ENCODE measurements at regions not wholly inside any gene's neighbourhood (a gene's known extent, or its start where the extent isn't known, plus 50 kb on each side); places are given as distances from the start of the nearest gene placed in this dataset.

DNA sequence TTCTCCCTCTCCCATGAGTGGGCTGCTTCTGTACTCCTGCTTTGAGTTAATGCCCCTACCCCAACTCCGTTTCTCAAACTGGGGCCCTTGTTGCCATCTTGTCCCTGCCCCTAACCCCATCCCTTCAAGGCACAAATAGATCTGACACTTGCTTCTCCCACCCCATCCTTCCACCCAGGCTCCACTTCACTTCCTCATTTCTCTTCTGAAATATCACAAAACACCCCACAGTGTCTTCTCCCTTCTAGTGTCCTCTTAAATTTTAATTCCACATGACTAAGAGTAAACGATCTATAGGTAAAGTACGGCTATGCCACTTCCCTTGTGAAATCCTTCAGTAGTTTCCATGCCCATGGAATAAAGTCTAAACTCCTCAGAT is 571.6 kb upstream of the NOX3 start:
- 72 to 77% methylated on average over 3 of the region's 3 CpGs for WGBS, 2 donors
- no peaks in the 10 kb centered on the region for H3K4me1 ChIP-seq
- intact Hi-C loops (cut with DNase I): no loop called here
- no peaks in the 10 kb centered on the region for H3K36me3 ChIP-seq (replicated peaks in 1 of 2; ENCODE audit: insufficient read depth in 1 of 2, low read depth in 2 of 2)
- no peak overlapping the region for H3K4me3 ChIP-seq
- TF ChIP-seq, protein P1, sequence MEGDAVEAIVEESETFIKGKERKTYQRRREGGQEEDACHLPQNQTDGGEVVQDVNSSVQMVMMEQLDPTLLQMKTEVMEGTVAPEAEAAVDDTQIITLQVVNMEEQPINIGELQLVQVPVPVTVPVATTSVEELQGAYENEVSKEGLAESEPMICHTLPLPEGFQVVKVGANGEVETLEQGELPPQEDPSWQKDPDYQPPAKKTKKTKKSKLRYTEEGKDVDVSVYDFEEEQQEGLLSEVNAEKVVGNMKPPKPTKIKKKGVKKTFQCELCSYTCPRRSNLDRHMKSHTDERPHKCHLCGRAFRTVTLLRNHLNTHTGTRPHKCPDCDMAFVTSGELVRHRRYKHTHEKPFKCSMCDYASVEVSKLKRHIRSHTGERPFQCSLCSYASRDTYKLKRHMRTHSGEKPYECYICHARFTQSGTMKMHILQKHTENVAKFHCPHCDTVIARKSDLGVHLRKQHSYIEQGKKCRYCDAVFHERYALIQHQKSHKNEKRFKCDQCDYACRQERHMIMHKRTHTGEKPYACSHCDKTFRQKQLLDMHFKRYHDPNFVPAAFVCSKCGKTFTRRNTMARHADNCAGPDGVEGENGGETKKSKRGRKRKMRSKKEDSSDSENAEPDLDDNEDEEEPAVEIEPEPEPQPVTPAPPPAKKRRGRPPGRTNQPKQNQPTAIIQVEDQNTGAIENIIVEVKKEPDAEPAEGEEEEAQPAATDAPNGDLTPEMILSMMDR (IDR thresholded peaks at IDR 0.05): no peak
- TF ChIP-seq POLR2A (IDR thresholded peaks at IDR 0.05): no peak
- H3K27ac ChIP-seq: no peak overlapping the region
- H3K9me3 ChIP-seq: no peaks in the 10 kb centered on the region
- no peaks in the 10 kb centered on the region for H3K27me3 ChIP-seq
- DNase-seq (no peak), ATAC-seq (no peak)

GRCh38 chr6:156026486-156027247 is 571.0 kb upstream of the NOX3 start:
- no peak overlapping the region for H3K4me3 ChIP-seq
- DNase-seq (no peak), ATAC-seq (no peak)
- H3K4me1 ChIP-seq: no peaks in the 10 kb centered on the region
- H3K36me3 ChIP-seq (replicated peaks in 1 of 2; ENCODE audit: insufficient read depth in 1 of 2, low read depth in 2 of 2): no peaks in the 10 kb centered on the region
- no peaks in the 10 kb centered on the region for H3K9me3 ChIP-seq
- H3K27ac ChIP-seq: no peak overlapping the region
- H3K27me3 ChIP-seq: no peaks in the 10 kb centered on the region
- 39 to 46% methylated on average over 4 of the region's 4 CpGs for WGBS, 2 donors
- TF ChIP-seq POLR2A (IDR thresholded peaks at IDR 0.05): no peak
- TF ChIP-seq, protein P1 (IDR thresholded peaks at IDR 0.05): no peak
- intact Hi-C loops (cut with DNase I): no loop called here

GRCh38 chr6:156024339-156024738 is 568.7 kb upstream of the NOX3 start:
- H3K9me3 ChIP-seq: no peaks in the 10 kb centered on the region
- no peak for DNase-seq
- H3K27ac ChIP-seq: no peak overlapping the region
- no peaks in the 10 kb centered on the region for H3K36me3 ChIP-seq (replicated peaks in 1 of 2; ENCODE audit: insufficient read depth in 1 of 2, low read depth in 2 of 2)
- TF ChIP-seq, protein P1 (IDR thresholded peaks at IDR 0.05): no peak
- TF ChIP-seq POLR2A (IDR thresholded peaks at IDR 0.05): no peak
- H3K4me3 ChIP-seq: no peak overlapping the region
- ATAC-seq: no peak
- no peaks in the 10 kb centered on the region for H3K4me1 ChIP-seq
- H3K27me3 ChIP-seq: no peaks in the 10 kb centered on the region
- intact Hi-C loops (cut with DNase I): no loop called here
- WGBS, 2 donors: 73 to 80% methylated on average over 5 of the region's 5 CpGs

GRCh38 chr6:156021746-156022396 is 566.2 kb upstream of the NOX3 start:
- intact Hi-C loops (cut with DNase I): no loop called here
- H3K9me3 ChIP-seq: no peaks in the 10 kb centered on the region
- 71 to 87% methylated on average over 6 of the region's 6 CpGs for WGBS, 2 donors
- no peak overlapping the region for H3K27ac ChIP-seq
- no peak for DNase-seq
- no peaks in the 10 kb centered on the region for H3K36me3 ChIP-seq (replicated peaks in 1 of 2; ENCODE audit: insufficient read depth in 1 of 2, low read depth in 2 of 2)
- no peaks in the 10 kb centered on the region for H3K4me1 ChIP-seq
- H3K4me3 ChIP-seq: no peak overlapping the region
- TF ChIP-seq, protein P1 (IDR thresholded peaks at IDR 0.05): no peak
- no peak for TF ChIP-seq POLR2A (IDR thresholded peaks at IDR 0.05)
- no peaks in the 10 kb centered on the region for H3K27me3 ChIP-seq
- ATAC-seq: no peak

DNA sequence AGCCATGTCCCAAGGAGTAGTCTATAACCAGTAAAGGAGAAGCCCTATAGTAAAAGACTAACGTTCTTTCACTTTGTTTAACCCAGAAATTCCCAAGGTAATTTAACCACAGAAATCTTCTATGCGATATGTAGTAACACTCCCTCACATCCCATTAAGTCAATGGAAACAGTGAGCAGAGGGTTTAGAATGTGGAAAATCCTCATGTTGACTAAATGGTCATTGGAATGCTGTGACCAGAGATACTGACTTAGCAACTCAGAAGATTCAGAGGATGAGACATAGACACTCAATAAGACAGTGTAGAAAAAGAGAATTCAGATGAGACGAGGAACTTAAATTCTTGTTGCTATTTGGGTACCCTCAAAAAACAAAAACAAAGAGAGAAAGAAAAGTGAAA is 562.2 kb upstream of the NOX3 start:
- no peak for DNase-seq
- TF ChIP-seq POLR2A (IDR thresholded peaks at IDR 0.05): no peak
- TF ChIP-seq, protein P1 (IDR thresholded peaks at IDR 0.05): no peak
- no peak for ATAC-seq
- no peak overlapping the region for H3K4me3 ChIP-seq
- H3K27me3 ChIP-seq: no peaks in the 10 kb centered on the region
- no peaks in the 10 kb centered on the region for H3K9me3 ChIP-seq
- H3K4me1 ChIP-seq: no peaks in the 10 kb centered on the region
- intact Hi-C loops (cut with DNase I): no loop called here
- WGBS, 2 donors: 54 to 68% methylated on average over 3 of the region's 3 CpGs
- no peaks in the 10 kb centered on the region for H3K36me3 ChIP-seq (replicated peaks in 1 of 2; ENCODE audit: insufficient read depth in 1 of 2, low read depth in 2 of 2)
- no peak overlapping the region for H3K27ac ChIP-seq

Data from body of pancreas (tissue), 4 donors.